Retinal pigment epithelial cell (primary cell): ENCODE measurements at regions not wholly inside any gene's neighbourhood (a gene's known extent, or its start where the extent isn't known, plus 50 kb on each side); places are given as distances from the start of the nearest gene placed in this dataset.

Experiments used
- DNase-seq: peaks from one replicate; pipeline ENCODE4 v3.0.0-alpha.2; 2010; ENCODE audit warnings: low read depth
- H3K4me3 ChIP-seq: 2 replicates; pipeline ENCODE4 v1.5.1; 2011; ENCODE audit warnings: mild to moderate bottlenecking, low read length, control low read depth, moderate library complexity
- CTCF ChIP-seq: conservative IDR thresholded peaks from 2 replicates; pipeline ENCODE4 v1.5.1; 2011; ENCODE audit warnings: low read depth, low read length, control low read depth, inconsistent platforms

DNA sequence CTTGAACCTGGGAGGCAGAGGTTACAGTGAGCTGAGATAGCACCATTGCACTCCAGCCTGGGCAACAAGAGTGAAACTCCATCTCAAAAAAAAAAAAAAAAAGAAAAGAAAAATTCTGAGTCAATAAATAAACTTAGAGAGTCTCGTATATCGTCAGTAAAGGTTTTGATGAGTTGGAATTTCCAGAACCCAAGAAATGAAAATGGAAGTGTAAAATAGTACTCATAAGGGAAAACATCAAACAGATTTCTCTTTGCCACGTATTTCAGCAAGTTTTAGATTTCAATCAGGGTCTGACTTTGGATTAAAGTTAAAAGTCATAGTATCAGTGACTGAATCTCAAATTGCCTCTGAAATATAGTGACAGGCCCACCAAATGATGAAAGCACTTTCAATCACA is 71.4 kb upstream of the SPOPL start:
- DNase-seq: no peak
- no peak for TF ChIP-seq CTCF
- H3K4me3 ChIP-seq: no peak overlapping the region

GRCh38 chr2:138432971-138433370 is 68.6 kb upstream of the SPOPL start:
- DNase-seq: no peak
- H3K4me3 ChIP-seq: no peak overlapping the region
- no peak for TF ChIP-seq CTCF

- TF ChIP-seq CTCF: no peak
- no peak for DNase-seq
- no peak overlapping the region for H3K4me3 ChIP-seq
Measured at GRCh38 chr2:138433995-138434951, 67.3 kb upstream of the SPOPL start.

DNA sequence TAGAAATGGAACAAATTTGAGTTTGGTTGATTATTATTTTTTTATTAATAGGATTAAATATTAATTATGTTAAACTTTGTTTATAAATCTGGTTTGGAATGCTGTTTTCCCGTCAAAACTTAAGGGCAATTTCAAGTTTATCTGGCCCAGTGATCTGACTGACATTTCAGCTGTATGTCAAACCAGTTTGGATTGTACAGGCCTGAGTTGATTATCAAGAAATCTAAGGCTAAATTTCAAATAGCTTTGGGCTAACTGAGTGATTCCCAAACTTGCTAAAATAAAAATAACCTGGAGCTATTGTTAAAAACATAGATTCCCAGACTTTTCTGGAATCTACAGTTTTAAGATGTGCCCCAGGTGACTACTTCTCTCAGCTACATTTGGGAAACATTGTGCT is 65.9 kb upstream of the SPOPL start:
- no peak for TF ChIP-seq CTCF
- no peak overlapping the region for H3K4me3 ChIP-seq
- DNase-seq: no peak

DNA sequence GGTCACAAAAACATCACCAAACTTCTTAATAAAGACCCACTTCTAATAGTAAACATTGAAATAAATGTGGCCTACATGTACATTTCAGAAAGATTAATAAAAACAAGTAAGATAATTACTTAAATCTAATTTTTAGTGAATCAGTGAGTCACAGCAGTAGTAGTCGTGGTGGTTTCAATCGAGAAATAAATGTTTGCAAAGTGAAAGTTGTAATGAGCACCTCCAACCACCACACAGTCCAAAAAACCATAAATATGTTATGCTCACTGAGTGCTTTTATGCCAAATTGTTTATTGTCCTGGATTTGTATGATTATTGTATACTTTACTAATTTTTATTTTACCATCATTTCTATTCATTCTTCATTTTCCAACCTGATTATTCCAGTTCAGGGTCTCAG is 61.8 kb upstream of the SPOPL start:
- no peak for DNase-seq
- TF ChIP-seq CTCF: no peak
- H3K4me3 ChIP-seq: no peak overlapping the region

- no peak for DNase-seq
- TF ChIP-seq CTCF: no peak
- H3K4me3 ChIP-seq: no peak overlapping the region
Measured at GRCh38 chr2:138440759-138441158, 60.8 kb upstream of the SPOPL start.

GRCh38 chr2:138441916-138442315 is 59.7 kb upstream of the SPOPL start:
- no peak for DNase-seq
- no peak for TF ChIP-seq CTCF
- no peak overlapping the region for H3K4me3 ChIP-seq
